NCI-H446 (cell line): ENCODE measurements at regions not wholly inside any gene's neighbourhood (a gene's known extent, or its start where the extent isn't known, plus 50 kb on each side); places are given as distances from the start of the nearest gene placed in this dataset.

Experiments
- DNase-seq, 2 experiments: peaks; one replicate each; lab custom pipeline; 2025; lab: John Stamatoyannopoulos, UW

DNA sequence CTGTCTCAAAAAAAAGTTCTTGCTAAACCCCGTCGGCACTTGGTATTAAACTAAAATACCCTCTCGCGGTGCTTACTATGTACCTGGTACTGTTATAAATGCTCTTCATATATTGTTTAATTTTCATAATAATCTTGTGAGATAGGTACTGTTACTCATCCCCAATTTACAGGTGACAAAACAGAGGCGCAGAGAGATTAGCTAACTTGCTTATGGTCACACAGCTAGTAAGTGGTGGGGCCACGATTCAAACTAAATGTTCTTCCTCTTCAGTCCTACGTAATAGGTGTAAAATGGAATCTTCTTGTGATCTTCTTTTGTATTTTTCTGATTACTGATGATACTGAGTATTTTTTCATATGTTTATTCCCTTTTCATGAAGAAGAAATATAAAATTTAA, 51.3 kb downstream of the TET3 start:
- DNase-seq, result no peak

DNA sequence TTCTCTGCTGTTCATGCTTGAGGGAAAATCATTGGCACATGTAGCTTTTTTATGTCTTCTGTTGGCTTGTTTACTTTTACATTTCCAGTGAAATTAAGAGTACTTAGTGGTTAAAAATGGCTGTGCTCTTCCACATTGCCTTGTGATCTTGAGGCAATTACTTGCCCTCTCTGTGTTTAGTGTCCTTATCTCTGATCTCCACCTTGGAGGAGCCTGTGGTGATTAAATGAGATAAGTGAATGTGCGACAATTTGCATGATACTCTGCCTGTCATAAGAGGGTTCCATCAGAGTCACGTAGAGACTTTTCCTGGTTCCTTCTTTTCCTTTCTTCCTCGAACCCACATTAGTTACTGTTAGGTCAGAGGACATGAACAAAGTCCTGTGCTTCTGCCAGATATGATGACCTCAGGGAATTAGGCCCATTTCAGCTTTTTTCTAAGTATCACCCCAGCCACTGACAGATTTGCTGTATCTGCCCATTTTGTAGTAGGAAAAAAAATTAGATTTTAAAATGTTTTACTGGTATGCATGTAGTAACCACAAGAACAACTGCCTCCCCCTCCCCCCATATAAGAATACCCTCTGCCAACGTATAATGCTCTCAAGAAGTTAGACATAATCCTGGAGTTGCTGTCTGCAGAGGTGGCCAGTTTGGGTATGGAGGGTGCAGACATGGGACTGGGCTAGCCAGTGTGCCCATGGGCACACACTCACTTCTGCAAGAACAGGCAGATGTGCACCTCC, 51.9 kb downstream of the TET3 start:
- no peak for DNase-seq

DNA sequence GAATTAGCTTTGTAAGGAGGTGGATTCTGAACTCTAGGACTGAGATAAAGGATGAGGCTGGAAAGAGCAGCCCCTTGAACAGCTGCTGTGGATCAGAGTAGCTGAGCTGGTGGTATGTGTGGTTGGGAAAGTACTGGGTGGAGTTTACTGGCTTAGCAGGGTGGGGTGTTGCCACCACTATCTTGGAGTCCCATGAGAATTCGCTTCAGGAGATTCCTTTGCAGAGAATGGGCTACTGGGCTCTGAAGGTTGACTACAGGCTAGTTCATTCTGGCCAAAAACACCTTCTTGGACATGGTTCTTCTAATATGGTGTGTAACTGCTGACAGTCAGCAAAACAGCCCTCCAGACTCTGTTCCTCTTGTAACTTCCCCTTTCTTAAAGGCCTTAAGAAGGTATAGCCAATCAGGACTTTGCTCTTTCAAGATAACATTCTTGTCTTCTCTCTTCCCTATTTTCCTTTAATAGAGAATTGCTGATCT, 52.7 kb downstream of the TET3 start:
- no peak for DNase-seq

DNA sequence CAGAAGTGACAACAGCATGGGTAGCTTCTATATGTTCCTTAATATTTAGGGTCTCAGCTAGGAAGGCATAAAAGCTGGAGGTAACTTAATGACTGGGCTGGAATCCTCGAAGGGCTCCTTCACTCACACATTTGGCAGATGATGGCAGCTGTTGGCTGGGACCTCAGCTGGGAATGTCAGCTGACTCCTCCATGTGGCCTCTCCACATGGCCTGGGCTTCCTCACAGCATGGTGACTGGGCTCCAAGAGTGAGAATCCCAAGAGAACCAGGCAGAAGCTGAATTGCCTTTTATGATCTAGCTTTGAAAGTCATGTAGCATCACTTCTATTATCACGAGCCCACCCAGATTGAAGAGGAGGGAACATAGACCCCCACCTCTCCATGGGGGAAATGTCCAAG, 54.9 kb downstream of the TET3 start:
- DNase-seq, result peak in 1 of 2 experiments; percentile 10

DNA sequence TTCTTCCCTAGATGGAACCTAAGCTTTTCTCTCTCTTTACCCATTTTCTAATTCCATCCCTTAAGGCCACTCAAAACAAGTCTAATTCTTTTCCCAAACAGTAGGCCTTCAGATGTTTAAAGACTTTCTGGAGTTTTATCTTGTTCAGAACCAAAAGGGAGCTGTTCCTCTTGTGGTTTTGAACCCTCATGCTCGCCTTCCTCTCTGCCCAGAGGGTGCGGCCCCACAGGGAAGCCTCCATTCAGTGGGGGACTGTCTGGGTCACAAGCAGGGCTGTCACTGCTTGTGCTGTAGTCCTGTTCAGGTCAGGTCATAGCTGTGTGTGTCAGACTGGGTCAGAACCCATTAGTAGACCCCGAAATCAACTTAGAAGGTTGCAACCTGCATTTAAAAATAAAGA, 56.5 kb downstream of the TET3 start:
- DNase-seq, result no peak

DNA sequence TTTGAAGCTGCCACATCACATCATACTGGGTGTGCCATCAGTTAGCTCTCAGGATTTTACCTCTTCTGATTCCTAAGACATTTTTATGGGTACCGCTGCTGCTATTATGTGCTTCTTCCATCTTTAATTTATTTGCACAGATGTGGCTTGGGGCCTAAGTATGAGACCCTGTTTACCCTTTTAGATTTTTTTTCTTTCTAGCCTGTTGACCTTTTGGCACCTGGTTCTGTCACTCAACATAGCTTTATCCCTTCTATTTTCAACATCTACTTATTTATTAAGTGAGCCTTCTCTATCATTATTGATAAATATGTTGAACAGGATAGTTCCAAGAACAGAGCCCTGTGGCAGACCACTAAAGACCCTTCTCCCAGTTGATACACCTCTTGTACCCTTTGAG, 57.0 kb downstream of the TET3 start:
- DNase-seq, result no peak

DNA sequence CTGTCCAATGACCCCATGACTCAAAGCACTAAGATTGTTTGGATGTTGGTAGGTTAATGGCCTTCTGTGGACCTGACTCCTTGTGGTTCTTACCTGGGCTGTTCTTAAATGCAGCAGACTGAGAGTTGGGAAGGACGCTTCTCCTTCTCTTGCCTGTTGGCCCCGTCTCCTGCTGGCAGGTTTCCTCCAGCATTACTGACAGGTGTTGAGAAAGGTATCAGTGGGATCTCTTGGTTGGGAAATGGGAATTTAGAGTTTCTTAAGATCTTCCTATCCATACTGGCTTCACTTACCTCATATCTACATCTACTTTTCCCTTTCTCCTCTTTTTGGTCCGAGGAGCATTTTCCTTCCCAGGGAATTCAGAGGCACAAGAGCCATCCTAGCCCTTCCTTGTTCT, 57.9 kb downstream of the TET3 start:
- DNase-seq, result no peak

DNA sequence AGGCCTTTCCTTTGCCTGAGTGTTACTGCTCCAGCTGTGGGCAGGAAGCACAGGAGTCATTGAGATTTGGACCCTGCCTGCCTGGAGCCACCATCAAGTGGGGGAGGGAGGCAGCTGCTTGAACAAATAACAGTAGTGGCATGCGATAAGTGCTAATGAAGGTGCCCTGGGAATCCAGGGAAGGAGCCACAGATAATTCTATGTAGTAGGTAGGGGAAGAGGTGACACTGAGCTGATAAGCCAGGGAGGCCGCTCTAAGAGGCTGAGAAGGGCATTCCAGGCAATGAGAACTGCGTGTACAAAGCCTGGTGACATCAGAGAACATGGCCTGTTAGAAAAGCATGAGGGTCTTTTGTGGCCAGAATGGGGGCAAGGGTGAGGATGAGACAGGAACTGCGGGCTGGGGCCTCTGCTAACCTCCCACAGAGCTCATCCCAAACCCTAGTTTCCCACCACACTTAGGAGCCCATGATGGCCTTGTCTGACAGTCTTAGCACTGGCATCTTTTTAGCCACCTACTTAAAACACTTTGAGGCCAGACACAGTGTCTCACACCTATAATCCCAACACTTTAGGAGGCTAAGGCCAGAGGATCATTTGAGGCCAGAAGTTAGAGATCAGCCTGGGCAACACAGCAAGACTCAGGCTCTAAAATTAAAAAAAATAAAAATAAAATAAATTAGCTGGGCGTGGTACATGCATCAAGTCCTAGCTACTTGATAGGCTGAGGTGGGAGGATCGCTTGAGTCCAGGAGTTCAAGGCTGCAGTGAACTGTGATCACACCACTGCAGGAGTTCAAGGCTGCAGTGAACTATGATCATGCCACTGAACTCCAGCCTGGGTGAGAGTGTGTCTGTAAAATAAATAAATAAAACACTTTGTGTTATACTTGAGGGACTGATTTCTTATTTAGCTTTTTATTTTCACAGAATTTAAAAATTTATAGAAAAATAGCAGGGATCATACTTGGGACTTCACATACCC, 58.9 kb downstream of the TET3 start:
- no peak for DNase-seq

DNA sequence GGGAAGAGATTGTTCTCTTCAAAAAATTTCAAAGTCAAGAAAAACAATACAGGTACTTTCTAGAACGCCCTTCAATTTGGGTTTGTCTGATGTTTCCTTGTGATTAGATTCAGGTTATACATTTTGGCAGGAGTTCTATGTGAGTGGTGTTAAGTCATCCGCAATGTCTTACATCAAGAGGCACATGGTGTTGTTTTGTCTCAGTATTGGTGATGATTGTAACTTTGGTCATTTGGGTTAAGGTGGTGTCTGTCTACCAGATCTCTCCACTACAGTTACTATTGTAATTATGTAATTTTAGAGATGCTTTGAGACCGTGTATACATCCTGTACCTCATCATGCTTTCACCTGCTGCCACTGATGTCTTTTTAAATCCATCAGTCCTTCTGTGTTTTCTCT, 60.3 kb downstream of the TET3 start:
- no peak for DNase-seq

DNA sequence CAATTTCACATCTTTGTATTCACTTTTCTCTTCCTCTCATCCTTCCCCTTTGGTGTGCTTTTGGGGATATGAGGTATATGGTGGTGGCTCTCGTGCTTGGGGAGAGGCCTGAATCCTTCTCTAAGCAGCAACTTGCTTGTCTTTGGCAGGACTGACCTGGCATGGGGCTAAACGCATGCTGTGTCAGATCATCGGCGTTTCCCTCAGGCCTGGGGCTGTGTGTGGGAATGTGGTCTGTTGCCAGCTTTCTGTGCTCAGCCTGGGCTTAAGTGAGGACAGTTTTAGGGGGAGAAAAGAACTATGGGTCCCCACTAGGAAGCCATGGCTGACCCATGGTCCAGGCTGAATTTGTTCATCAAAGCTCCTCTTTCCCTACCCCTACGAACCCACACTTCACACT, 60.7 kb downstream of the TET3 start:
- DNase-seq, result no peak

DNA sequence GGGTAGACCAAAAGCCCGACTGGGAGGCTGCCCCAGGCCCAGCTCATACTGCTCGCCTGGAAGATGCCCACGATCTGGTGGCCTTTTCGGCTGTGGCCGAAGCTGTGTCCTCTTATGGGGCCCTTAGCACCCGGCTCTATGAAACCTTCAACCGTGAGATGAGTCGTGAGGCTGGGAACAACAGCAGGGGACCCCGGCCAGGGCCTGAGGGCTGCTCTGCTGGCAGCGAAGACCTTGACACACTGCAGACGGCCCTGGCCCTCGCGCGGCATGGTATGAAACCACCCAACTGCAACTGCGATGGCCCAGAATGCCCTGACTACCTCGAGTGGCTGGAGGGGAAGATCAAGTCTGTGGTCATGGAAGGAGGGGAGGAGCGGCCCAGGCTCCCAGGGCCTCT, 61.7 kb downstream of the TET3 start:
- DNase-seq, result no peak

DNA sequence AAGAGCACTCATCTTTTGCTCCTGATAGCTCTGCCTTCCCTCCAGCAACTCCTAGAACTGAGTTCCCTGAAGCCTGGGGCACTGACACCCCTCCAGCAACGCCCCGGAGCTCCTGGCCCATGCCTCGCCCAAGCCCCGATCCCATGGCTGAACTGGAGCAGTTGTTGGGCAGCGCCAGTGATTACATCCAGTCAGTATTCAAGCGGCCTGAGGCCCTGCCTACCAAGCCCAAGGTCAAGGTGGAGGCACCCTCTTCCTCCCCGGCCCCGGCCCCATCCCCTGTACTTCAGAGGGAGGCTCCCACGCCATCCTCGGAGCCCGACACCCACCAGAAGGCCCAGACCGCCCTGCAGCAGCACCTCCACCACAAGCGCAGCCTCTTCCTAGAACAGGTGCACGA, 62.4 kb downstream of the TET3 start:
- DNase-seq, result no peak

DNA sequence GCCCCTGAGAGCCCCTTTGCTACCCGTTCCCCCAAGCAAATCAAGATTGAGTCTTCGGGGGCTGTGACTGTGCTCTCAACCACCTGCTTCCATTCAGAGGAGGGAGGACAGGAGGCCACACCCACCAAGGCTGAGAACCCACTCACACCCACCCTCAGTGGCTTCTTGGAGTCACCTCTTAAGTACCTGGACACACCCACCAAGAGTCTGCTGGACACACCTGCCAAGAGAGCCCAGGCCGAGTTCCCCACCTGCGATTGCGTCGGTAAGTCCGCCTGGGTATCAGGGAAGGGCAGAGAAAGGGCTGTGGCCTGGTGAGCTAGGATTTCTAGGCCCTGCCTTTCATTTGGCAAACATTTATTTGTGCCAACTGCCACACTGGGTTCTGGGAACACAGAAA, 63.4 kb downstream of the TET3 start:
- no peak for DNase-seq

DNA sequence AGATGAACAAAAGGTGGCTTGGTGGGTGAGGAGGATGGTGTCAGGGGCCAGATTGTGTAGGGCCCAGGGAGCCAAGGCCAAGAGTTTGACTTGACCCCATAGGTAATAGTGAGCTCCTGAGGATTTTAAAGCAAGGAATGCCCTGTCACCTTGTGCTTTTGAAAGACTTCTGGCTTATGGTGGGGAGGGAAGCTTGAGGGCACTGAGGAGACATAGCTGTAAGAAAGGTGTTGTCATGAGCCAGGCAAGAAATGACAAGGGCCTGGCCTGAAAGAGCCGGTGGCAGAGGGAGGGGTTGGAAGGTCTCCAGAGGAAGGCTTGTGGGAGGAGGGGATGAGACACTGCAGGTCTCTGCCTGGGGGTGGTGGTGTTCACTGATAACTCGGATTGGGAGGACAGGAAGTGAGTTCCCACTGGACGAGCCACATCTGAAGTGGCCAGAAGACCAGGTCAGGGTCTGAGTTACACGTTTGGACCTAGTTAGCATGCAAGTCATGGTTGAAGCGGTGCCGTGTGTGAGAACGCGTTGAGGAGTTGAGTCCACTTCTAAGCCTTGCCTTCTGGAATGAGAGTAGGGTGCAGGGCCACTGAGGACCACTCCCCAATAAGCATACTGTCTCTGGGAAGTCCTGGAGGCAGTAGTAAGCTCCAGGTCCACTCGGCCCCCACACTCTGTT, 64.3 kb downstream of the TET3 start:
- no peak for DNase-seq

DNA sequence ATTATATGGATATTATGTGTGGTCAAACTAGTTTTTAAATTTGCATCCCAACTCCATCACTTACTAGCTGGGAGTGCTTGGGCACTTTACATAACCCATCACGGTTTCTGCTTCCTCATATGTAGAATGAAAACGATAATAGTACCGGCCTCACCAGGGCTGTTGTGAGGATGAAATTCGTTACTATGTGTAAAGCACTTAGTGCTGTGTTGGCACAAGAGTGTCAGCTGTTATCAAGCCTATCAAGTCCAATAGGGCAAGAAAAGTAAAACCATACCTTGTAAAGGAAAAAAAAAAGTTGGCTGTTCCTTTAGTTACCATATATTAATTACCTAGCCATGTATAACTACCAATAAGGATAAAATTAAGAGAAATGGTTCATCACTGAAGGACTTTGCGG, 65.4 kb downstream of the TET3 start:
- DNase-seq, result no peak

DNA sequence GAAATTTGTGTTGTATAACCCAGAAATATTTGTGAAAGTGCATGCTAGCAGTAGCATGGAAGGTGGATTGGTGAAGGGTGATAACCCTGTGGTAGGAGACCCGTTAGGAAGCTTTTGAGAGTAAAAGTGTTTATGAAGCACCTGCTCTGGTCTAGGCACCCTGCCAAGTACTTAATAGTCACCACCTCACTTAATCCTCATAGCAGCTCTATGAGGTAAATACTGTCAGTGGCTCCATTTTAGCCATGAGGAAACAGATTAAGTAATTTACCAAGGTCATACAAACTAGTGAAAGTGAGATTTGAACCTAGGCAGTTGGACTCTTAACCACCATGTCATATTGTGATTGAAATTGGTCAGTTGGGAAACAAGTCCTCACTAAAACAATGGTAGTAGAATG, 66.8 kb downstream of the TET3 start:
- no peak for DNase-seq

DNA sequence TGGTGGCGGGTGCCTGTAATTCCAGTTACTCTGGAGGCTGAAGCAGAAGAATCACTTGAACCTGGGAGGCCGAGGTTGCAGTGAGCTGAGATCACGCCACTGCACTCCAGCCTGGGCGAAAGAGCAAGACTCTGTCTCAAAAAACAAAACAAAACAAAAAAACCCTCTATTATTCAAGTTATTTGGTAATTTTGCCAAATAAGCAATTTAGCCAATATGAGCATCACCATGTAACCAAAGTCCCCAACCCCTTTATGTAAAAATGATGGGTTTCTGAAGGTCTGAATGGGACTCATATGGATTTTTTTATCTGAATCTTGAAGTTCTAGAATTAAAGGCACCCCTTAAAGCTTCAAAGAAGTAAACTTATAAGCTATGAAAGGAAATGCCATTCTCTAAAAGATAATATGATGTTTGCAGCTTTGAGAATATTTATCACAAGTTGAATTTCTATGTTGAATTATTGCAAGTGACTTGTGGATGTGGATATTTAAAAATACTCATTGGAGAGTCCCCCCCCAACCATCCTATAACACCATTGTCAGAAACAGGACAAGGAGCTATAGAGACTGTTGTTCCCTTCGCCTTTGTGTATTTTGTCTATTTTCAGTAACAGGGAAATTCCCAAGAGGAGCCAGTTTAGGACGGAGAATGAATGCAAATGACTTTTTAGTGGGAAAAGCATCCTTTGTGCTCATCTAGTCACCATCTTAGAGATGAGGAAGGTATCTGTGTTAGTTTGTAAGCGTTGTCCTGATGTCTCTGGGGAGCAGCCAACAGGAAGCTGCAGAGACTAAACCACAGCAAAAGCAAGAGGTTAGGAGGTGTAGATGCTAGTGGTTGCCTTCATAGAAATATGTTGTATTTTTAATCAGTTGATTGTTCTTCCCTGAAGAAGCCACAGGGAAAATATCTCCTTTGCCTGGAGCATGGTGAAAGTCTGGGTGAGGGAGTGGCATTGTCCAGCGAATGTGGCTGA, 68.3 kb downstream of the TET3 start:
- no peak for DNase-seq

DNA sequence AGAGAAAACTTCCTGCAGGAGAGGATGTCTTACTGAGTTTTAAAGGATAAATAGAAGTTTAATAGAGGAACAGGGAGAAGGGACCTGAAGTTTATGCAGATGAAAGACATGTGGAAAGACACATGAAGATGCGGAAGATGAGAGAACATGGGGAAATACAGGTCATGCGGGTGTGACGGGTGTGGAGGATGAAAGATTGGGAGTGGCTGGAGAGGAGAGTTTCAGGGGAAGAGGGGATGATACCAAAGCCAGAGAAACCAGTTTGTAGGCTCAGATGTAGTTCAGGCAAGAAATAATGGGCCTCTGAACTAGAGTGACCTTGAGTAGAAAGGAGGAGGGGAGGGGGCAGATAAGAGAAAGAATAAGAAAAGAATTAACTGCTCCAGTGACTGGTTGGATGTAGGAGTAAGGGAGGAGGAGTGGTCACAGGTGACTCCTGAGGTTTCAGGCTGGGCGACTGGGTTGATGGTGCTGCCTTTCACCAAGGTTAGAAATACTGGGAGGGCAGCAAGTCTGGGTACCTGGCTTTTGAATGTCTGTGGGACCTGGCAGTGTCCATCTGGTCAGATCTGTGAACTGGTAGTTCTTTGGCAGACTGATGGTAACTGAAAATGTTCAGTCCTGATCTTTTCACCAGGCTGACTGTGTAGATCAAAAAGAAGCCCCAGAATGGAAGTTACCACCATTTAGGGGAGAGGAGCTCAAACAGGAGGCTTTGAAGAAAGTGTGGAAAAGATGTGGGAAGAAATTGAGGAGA, 69.4 kb downstream of the TET3 start:
- DNase-seq, result no peak

DNA sequence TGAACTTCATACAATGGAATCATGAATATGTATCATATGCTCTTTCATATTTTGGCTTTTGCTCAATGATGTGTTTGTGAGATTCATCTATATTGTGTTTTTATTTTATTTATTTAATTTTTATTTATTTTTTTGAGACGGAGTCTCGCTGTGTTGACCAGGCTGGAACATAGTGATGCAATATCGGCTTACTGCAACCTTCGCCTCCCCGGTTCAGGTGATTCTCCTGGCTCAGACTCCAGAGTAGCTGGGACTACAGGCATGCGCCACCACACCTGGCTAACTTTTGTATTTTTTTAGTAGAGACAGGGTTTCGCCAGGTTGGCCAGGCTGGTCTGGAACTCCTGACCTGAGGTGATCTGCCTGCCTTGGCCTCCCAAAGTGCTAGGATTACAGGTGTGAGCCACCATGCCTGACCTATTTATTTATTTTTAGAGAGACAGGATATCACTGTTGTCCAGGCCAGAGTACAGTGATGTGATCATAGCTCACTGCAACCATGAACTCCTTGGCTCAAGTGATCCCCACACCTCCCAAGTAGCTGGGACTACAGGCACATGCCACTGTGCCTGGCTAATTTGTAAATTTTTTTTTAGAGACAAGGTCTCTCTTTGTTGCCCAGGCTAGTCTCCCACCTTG, 74.5 kb downstream of the TET3 start:
- DNase-seq, result no peak

DNA sequence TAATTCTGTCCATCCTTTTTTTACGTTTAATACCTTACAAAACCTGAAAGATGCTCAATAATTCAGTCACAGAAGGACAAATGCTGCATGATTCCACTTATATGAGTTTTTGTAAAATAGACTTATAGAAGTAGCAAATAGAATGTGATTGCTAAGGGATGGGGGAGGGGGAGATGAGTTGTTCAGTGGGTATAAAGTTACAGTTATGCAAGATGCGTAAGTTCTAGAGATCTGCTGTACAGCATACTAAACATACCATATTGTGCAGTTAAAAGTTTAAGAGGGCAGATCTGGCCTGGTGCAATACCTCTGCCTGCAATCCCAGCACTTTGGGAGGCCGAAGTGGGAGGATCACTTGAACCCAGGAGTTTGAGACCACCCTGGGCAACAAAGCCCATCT, 78.8 kb downstream of the TET3 start:
- DNase-seq, result no peak
